Panc1 (cell line): ENCODE measurements at regions not wholly inside any gene's neighbourhood (a gene's known extent, or its start where the extent isn't known, plus 50 kb on each side); places are given as distances from the start of the nearest gene placed in this dataset.
"Not testable (repeated sequence)": the region's sequence is repeated elsewhere in the genome, so short reads cannot be mapped to it uniquely, and the experiment has no call there.

Experiments used
- SIN3A ChIP-seq: IDR thresholded peaks from 2 replicates; pipeline ENCODE4 v1.6.1; 2012; ENCODE audit warnings: low read depth, mild to moderate bottlenecking, low read length, moderate library complexity, borderline replicate concordance; ENCODE audit not compliant: insufficient read depth
- TF ChIP-seq, protein P1 (sequence below): fragments of 450-650 bp; IDR thresholded peaks from 2 replicates; pipeline ENCODE4 v1.5.1; 2017; ENCODE audit warnings: mild to moderate bottlenecking

DNA sequence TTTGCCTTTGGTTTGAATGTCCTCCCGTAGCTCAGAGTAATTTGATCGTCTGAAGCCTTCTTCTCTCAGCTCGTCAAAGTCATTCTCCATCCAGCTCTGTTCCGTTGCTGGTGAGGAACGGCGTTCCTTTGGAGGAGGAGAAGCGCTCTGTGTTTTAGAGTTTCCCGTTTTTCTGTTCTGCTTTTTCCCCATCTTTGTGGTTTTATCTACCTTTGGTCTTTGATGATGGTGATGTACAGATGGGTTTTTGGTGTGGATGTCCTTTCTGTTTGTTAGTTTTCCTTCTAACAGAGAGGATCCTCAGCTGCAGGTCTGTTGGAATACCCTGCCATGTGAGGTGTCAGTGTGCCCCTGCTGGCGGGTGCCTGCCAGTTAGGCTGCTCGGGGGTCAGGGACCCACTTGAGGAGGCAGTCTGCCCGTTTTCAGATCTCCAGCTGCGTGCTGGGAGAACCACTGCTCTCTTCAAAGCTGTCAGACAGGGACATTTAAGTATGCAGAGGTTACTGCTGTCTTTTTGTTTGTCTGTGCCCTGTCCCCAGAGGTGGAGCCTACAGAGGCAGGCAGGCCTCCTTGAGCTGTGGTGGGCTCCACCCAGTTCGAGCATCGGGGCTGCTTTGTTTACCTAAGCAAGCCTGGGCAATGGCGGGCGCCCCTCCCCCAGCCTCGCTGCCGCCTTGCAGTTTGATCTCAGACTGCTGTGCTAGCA lies 66.8 kb upstream of the IZUMO1R start:
- TF ChIP-seq SIN3A = not testable (repeated sequence)
- TF ChIP-seq, protein P1, sequence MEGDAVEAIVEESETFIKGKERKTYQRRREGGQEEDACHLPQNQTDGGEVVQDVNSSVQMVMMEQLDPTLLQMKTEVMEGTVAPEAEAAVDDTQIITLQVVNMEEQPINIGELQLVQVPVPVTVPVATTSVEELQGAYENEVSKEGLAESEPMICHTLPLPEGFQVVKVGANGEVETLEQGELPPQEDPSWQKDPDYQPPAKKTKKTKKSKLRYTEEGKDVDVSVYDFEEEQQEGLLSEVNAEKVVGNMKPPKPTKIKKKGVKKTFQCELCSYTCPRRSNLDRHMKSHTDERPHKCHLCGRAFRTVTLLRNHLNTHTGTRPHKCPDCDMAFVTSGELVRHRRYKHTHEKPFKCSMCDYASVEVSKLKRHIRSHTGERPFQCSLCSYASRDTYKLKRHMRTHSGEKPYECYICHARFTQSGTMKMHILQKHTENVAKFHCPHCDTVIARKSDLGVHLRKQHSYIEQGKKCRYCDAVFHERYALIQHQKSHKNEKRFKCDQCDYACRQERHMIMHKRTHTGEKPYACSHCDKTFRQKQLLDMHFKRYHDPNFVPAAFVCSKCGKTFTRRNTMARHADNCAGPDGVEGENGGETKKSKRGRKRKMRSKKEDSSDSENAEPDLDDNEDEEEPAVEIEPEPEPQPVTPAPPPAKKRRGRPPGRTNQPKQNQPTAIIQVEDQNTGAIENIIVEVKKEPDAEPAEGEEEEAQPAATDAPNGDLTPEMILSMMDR = not testable (repeated sequence)
